ENCODE measurements at regions not wholly inside any gene's neighbourhood (a gene's known extent, or its start where the extent isn't known, plus 50 kb on each side); places are given as distances from the start of the nearest gene placed in this dataset.

DNA sequence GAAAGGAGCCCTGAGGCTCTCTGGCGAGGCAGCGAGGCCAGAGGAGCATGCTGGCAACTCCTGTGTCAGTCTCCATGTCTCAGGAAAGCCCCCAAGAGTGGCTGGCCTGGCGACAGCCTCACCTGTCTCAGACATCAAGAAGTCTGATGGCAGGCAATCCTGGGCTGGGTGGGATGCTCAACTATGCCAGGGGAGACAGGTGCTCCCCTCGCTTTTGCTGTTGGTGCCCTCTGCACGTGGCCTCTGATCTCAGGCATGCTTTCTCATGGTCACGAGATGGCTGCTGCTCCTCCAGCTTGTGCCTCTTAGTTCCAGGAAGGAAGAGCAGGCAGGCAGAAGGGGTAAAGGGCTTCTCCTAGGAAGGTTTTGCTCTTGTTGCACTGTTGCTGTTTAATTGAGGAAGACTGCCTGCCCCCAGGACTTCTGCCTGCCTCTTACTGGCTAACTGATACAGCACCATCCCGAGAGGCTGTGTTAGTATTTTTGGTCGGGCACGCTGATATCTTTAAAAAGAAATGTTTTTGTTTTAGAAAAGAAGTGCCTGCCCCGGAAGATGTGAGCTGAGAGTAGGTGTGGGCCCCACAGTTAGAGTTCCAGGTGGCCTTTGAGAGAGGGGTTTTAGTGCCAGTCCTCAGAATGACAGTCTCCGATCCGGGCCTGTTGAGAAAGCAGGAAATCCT lies 344.8 kb upstream of the HS6ST1 start:
- Histone ChIP-seq H3K9me3 (ENCODE audit: low read depth) (no peaks in the 10 kb centered on the region), H2AFZ (no peak overlapping the region), H3K4me3 (no peak overlapping the region), H3K79me2 (no peaks in the 10 kb centered on the region), H4K20me1 (ENCODE audit: insufficient read depth, poor library complexity, severe bottlenecking) (no peaks in the 10 kb centered on the region), H3K27me3 (no peaks in the 10 kb centered on the region), H3K9me2 (replicated peaks; ENCODE audit: insufficient read depth) (no peaks in the 10 kb centered on the region), H3K27ac (no peak overlapping the region), H3K4me1 (ENCODE audit: insufficient read depth) (no peaks in the 10 kb centered on the region), H3K4me2 (no peak overlapping the region), H3K36me3 (replicated peaks; ENCODE audit: insufficient read depth, low read depth) (no peaks in the 10 kb centered on the region)
- WGBS (ENCODE audit: low lambda C conversion rate, missing lambda C conversion rate): 92% methylated on average over 12 of the region's 12 CpGs
- no peak for DNase-seq (ENCODE audit: low spot score)
- no peak for TF ChIP-seq EZH2phosphoT487 (IDR thresholded peaks at IDR 0.05; ENCODE audit: low read depth, severe bottlenecking, unreplicated experiment)
- TF ChIP-seq EZH2 (IDR thresholded peaks at IDR 0.05; ENCODE audit: borderline replicate concordance): no peak
- TF ChIP-seq, protein P1, sequence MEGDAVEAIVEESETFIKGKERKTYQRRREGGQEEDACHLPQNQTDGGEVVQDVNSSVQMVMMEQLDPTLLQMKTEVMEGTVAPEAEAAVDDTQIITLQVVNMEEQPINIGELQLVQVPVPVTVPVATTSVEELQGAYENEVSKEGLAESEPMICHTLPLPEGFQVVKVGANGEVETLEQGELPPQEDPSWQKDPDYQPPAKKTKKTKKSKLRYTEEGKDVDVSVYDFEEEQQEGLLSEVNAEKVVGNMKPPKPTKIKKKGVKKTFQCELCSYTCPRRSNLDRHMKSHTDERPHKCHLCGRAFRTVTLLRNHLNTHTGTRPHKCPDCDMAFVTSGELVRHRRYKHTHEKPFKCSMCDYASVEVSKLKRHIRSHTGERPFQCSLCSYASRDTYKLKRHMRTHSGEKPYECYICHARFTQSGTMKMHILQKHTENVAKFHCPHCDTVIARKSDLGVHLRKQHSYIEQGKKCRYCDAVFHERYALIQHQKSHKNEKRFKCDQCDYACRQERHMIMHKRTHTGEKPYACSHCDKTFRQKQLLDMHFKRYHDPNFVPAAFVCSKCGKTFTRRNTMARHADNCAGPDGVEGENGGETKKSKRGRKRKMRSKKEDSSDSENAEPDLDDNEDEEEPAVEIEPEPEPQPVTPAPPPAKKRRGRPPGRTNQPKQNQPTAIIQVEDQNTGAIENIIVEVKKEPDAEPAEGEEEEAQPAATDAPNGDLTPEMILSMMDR (IDR thresholded peaks at IDR 0.05; ENCODE audit: poor library complexity): no peak

- Histone ChIP-seq H4K20me1 (ENCODE audit: insufficient read depth, poor library complexity, severe bottlenecking) (no peaks in the 10 kb centered on the region), H3K79me2 (no peaks in the 10 kb centered on the region), H3K27ac (no peak overlapping the region), H3K9me2 (replicated peaks; ENCODE audit: insufficient read depth) (no peaks in the 10 kb centered on the region), H3K27me3 (no peaks in the 10 kb centered on the region), H3K4me1 (ENCODE audit: insufficient read depth) (no peaks in the 10 kb centered on the region), H3K4me3 (no peak overlapping the region), H3K9me3 (ENCODE audit: low read depth) (no peaks in the 10 kb centered on the region), H2AFZ (no peak overlapping the region), H3K36me3 (replicated peaks; ENCODE audit: insufficient read depth, low read depth) (no peaks in the 10 kb centered on the region), H3K4me2 (no peak overlapping the region)
- TF ChIP-seq EZH2 (IDR thresholded peaks at IDR 0.05; ENCODE audit: borderline replicate concordance): no peak
- DNase-seq (ENCODE audit: low spot score): no peak
- 51% methylated on average over 4 of the region's 4 CpGs for WGBS (ENCODE audit: low lambda C conversion rate, missing lambda C conversion rate)
These were observed 345.9 kb upstream of the HS6ST1 start for GRCh38 chr2:128664499-128664971.

DNA sequence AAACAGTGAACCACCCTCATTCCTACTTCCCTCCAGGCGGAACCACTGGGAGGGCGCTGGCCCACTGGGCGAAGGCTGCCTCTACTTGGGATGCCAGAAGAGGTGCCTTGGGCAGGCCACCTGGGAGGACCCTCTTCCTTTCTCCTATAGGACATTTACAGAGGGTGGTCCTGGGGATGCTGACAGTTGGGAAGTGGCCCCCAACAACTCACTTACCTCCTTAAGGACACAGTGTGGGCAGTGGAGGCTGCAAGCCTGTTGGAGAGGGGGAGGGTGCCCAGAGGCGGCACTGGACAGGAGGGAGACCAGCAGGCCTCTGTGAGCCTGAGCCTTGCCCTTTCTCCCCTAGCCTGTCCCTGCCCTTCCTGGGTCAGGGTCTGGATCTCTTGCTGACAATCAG lies 346.4 kb upstream of the HS6ST1 start:
- no peaks in the 10 kb centered on the region for H3K9me2 ChIP-seq (replicated peaks; ENCODE audit: insufficient read depth)
- whole genome bisulfite sequencing (ENCODE audit: low lambda C conversion rate, missing lambda C conversion rate): 94% methylated on average over 4 of the region's 4 CpGs
- H3K4me1 ChIP-seq (ENCODE audit: insufficient read depth): no peaks in the 10 kb centered on the region

DNA sequence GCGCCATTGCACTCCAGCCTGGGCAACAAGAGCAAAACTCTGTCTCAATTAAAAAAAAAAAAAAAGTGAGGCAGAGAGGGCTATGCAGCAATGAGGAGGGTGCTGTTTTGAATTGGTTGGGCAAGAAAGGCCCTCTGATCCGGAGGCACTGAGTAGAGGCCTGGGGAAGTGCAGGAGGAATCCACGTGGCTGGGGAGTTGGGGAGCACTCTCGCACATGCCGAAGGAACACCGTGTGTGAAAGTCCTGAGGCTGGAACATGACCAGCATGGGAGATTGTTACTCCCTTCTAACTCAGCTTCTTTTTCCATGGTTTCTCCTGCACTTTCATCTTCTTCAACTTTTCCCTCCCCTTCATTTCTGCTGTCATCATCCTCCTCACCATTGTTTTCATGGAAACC lies 347.9 kb upstream of the HS6ST1 start:
- no peak for TF ChIP-seq EZH2phosphoT487 (IDR thresholded peaks at IDR 0.05; ENCODE audit: low read depth, severe bottlenecking, unreplicated experiment)
- TF ChIP-seq EZH2 (IDR thresholded peaks at IDR 0.05; ENCODE audit: borderline replicate concordance): no peak
- TF ChIP-seq, protein P1 (IDR thresholded peaks at IDR 0.05; ENCODE audit: poor library complexity): no peak
- Histone ChIP-seq H3K79me2 (no peaks in the 10 kb centered on the region), H3K27ac (no peak overlapping the region), H3K9me2 (replicated peaks; ENCODE audit: insufficient read depth) (no peaks in the 10 kb centered on the region), H3K4me1 (ENCODE audit: insufficient read depth) (no peaks in the 10 kb centered on the region), H3K9me3 (ENCODE audit: low read depth) (no peaks in the 10 kb centered on the region), H4K20me1 (ENCODE audit: insufficient read depth, poor library complexity, severe bottlenecking) (no peaks in the 10 kb centered on the region), H3K27me3 (no peaks in the 10 kb centered on the region), H3K4me3 (no peak overlapping the region), H3K36me3 (replicated peaks; ENCODE audit: insufficient read depth, low read depth) (no peaks in the 10 kb centered on the region), H2AFZ (no peak overlapping the region), H3K4me2 (no peak overlapping the region)
- 97% methylated on average over 6 of the region's 6 CpGs for WGBS (ENCODE audit: low lambda C conversion rate, missing lambda C conversion rate)
- no peak for DNase-seq (ENCODE audit: low spot score)

More for the DNA sequence above, 346.4 kb upstream of the HS6ST1 start:
- Histone ChIP-seq H3K36me3 (replicated peaks; ENCODE audit: insufficient read depth, low read depth) (no peaks in the 10 kb centered on the region), H3K27ac (no peak overlapping the region), H3K27me3 (no peaks in the 10 kb centered on the region), H3K79me2 (no peaks in the 10 kb centered on the region), H2AFZ (no peak overlapping the region), H3K4me3 (no peak overlapping the region), H3K9me3 (ENCODE audit: low read depth) (no peaks in the 10 kb centered on the region), H3K4me2 (no peak overlapping the region), H4K20me1 (ENCODE audit: insufficient read depth, poor library complexity, severe bottlenecking) (no peaks in the 10 kb centered on the region)
- no peak for DNase-seq (ENCODE audit: low spot score)
- TF ChIP-seq, protein P1 (IDR thresholded peaks at IDR 0.05; ENCODE audit: poor library complexity): no peak
- TF ChIP-seq EZH2phosphoT487 (IDR thresholded peaks at IDR 0.05; ENCODE audit: low read depth, severe bottlenecking, unreplicated experiment) (no peak), EZH2 (IDR thresholded peaks at IDR 0.05; ENCODE audit: borderline replicate concordance) (no peak)
